ENCODE measurements at regions not wholly inside any gene's neighbourhood (a gene's known extent, or its start where the extent isn't known, plus 50 kb on each side); places are given as distances from the start of the nearest gene placed in this dataset.

DNA sequence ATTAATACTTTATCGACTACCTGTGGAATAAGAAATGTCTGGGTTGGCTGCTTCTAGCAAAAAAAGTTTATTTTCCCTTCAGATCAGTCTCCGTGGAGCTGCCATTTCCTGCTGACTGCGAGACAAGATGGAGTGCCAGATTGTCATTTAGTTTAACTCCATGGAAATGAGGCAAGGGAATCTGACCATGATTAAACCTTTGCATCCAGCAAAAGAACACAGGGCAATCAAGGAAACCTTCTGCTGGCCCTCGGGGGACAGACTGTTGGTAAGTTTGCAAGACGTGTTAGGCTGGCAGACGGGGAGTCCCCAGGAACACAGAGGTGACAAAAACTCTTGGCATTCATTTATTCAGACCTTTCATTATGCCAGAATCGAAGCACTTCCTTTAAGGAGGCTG lies 52.2 kb upstream of the SPACA1 start:
- H3K9me3 Mint-ChIP-seq: no peaks in the 10 kb centered on the region
- no peaks in the 10 kb centered on the region for H3K36me3 Mint-ChIP-seq (ENCODE audit: low read depth)
- peaks cover 22% of the 10 kb centered on the region for H3K4me1 Mint-ChIP-seq
- TF ChIP-seq, protein P1, sequence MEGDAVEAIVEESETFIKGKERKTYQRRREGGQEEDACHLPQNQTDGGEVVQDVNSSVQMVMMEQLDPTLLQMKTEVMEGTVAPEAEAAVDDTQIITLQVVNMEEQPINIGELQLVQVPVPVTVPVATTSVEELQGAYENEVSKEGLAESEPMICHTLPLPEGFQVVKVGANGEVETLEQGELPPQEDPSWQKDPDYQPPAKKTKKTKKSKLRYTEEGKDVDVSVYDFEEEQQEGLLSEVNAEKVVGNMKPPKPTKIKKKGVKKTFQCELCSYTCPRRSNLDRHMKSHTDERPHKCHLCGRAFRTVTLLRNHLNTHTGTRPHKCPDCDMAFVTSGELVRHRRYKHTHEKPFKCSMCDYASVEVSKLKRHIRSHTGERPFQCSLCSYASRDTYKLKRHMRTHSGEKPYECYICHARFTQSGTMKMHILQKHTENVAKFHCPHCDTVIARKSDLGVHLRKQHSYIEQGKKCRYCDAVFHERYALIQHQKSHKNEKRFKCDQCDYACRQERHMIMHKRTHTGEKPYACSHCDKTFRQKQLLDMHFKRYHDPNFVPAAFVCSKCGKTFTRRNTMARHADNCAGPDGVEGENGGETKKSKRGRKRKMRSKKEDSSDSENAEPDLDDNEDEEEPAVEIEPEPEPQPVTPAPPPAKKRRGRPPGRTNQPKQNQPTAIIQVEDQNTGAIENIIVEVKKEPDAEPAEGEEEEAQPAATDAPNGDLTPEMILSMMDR (IDR thresholded peaks at IDR 0.05; ENCODE audit: unreplicated experiment in 3 of 3): no peak
- H3K27ac Mint-ChIP-seq: peak overlapping the region in 2 of 3 experiments; percentile 25 to 26
- H3K27me3 Mint-ChIP-seq (ENCODE audit: low read depth): no peaks in the 10 kb centered on the region
- H3K4me3 Mint-ChIP-seq: no peak overlapping the region

DNA sequence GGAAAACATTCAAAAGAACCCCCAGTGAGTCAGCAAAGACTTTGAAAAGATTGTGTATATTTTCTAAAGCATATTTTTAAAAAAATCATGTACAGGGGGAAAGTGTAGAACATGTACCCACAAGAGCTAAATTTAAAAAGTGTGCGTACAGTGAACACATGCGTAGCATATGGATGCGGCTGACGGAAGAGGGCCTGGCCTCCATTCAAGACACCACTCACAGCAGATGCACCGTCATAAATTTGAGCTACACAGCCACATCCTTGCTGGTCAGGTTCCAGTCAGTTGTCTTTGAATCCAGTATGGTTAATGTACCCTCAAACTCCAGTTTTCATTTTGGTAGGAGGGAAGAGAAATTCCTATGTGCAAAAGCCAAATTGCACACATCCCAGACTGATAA lies 54.3 kb upstream of the SPACA1 start:
- H3K9me3 Mint-ChIP-seq: no peaks in the 10 kb centered on the region
- H3K4me1 Mint-ChIP-seq: peaks cover 22% of the 10 kb centered on the region
- TF ChIP-seq, protein P1 (IDR thresholded peaks at IDR 0.05; ENCODE audit: unreplicated experiment in 3 of 3): no peak
- no peaks in the 10 kb centered on the region for H3K36me3 Mint-ChIP-seq (ENCODE audit: low read depth)
- no peak overlapping the region for H3K27ac Mint-ChIP-seq
- no peak overlapping the region for H3K4me3 Mint-ChIP-seq
- no peaks in the 10 kb centered on the region for H3K27me3 Mint-ChIP-seq (ENCODE audit: low read depth)

DNA sequence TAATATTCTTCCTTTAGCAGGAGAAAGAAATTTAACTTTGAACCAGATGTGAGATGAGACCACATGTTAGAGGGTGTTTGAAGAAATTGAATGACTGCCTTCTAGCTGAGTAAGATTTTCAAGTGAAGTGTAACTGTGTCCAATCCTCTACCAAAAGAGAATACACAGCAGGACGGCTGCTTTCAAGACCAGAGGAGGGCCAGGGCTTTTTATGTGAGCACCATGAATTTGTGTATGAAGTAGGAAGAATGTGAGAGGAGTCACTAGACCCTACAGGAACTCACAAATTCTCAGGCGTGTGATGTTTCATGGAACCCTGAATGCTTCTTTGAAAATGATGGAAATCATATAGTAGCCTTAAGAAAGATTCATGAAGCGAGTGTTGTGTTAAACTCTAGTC lies 56.8 kb upstream of the SPACA1 start:
- Mint-ChIP-seq H3K27ac (no peak overlapping the region), H3K9me3 (no peaks in the 10 kb centered on the region), H3K4me3 (no peak overlapping the region), H3K27me3 (ENCODE audit: low read depth) (no peaks in the 10 kb centered on the region), H3K4me1 (peaks cover 22% of the 10 kb centered on the region), H3K36me3 (ENCODE audit: low read depth) (no peaks in the 10 kb centered on the region)
- TF ChIP-seq, protein P1 (IDR thresholded peaks at IDR 0.05; ENCODE audit: unreplicated experiment in 3 of 3): no peak

DNA sequence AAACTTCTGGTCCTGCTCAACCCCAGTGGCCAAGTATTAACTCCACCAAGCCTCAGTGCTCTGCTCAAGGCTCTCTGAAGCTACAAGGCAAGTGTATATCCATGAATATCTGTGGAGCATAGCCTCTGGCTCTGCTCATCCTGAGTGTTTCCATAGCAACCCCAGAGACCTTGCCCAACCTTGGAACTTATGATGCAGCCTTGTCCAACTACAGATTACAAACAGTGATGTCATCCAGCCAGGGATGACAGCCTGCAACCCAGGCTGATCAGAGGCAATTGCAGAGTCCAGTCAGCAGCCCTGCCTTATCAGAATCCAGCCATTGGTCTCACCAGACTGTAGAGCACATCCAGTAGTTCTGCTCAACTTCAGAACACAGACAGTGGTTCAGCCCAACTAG lies 65.5 kb upstream of the SPACA1 start:
- H3K4me3 Mint-ChIP-seq: no peak overlapping the region
- no peaks in the 10 kb centered on the region for H3K27me3 Mint-ChIP-seq (ENCODE audit: low read depth)
- no peaks in the 10 kb centered on the region for H3K36me3 Mint-ChIP-seq (ENCODE audit: low read depth)
- no peaks in the 10 kb centered on the region for H3K9me3 Mint-ChIP-seq
- no peak overlapping the region for H3K27ac Mint-ChIP-seq
- TF ChIP-seq, protein P1 (IDR thresholded peaks at IDR 0.05; ENCODE audit: unreplicated experiment in 3 of 3): no peak
- no peaks in the 10 kb centered on the region for H3K4me1 Mint-ChIP-seq

DNA sequence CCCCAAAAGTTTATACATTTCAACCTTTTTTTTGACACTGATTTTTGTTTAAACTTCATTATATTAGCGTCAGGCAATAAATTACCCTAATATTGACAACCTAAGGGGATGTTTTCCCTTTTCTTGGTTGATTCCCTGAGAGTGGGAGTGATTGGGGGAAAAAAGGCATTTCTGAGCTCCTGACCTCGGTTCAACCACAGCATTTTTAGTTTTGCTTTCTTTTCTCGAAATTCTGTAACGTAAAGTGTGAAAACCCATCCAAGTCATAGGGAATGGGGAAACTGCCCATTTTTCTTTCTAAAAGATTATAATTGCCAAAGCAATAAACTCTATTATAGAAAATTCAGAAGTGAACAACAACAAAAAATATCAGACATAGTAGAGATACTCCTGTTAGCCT lies 67.9 kb upstream of the SPACA1 start:
- H3K27me3 Mint-ChIP-seq (ENCODE audit: low read depth): no peaks in the 10 kb centered on the region
- H3K9me3 Mint-ChIP-seq: peaks cover 3% of the 10 kb centered on the region
- H3K36me3 Mint-ChIP-seq (ENCODE audit: low read depth): no peaks in the 10 kb centered on the region
- TF ChIP-seq, protein P1 (IDR thresholded peaks at IDR 0.05; ENCODE audit: unreplicated experiment in 3 of 3): no peak
- H3K27ac Mint-ChIP-seq: no peak overlapping the region
- H3K4me3 Mint-ChIP-seq: no peak overlapping the region
- no peaks in the 10 kb centered on the region for H3K4me1 Mint-ChIP-seq

DNA sequence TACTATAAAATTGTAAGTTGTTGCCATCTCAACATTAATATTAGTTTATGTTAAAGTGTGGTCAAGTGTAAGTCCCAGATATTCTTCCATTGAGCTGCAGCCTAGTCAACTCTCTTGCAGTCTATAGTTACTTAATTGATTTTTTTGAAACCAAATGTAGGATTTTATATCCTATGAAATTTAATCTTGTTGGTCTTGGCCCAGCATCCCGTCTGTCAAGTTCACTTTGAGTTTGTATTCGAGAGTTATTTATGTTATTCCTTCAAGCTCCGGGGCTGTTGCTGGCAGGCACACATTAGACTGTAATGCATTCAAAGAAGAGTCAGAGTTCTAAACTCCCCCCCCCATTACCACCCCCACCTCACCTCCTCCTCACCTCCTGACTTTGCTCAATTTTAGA lies 71.0 kb upstream of the SPACA1 start:
- Mint-ChIP-seq H3K4me3 (no peak overlapping the region), H3K4me1 (no peaks in the 10 kb centered on the region), H3K9me3 (peaks cover 3% of the 10 kb centered on the region), H3K36me3 (ENCODE audit: low read depth) (no peaks in the 10 kb centered on the region), H3K27me3 (ENCODE audit: low read depth) (no peaks in the 10 kb centered on the region), H3K27ac (no peak overlapping the region)
- TF ChIP-seq, protein P1 (IDR thresholded peaks at IDR 0.05; ENCODE audit: unreplicated experiment in 3 of 3): no peak
